HG03196 (cell line): ENCODE measurements at regions not wholly inside any gene's neighbourhood (a gene's known extent, or its start where the extent isn't known, plus 50 kb on each side); places are given as distances from the start of the nearest gene placed in this dataset.

Experiments
- ATAC-seq: cut with Tn5 transposase; IDR thresholded peaks from one replicate; pipeline ENCODE4 v1.9.1; 2021; ENCODE audit not compliant: unreplicated experiment

DNA sequence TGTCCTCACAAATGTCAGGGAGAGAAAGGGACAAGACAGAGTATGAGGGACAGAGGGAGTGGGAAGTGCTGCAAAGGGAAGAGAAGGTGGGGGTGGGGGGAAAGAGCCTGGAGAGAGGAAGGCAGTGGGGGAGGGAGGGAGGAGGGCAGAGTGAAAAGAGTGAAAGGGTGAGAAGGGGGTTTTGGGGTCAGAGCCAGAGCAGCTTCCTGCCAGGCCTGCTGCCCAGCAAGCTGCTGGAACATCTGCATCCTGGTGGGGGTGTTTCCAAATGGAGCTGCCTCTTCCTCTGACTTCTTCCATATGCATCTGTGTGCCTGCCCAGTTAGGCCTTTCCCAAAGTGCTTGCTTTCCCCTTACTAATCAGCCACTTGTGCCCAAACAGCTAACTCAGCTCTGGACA is 94.3 kb upstream of the CELF4 start:
- ATAC-seq, result no peak

DNA sequence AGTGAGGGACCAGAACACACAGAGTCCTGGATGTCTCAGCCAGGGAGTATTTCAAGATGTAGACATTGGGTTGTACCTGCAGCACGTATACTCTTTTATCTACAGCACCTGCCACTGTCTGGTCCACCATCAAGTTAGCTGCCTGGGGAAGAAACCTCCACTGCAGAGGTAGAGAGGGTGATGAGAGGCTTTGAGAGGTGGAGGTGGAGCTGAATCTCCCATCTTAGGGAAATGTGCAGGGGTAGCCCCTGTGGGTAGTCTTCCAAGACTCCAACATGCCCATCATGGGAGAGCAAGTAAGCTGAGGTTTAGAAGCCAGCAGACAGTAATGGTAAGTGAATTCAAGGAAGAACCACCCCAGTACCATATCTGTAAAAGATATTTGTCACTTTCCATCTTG is 93.3 kb upstream of the CELF4 start:
- ATAC-seq, result no peak

DNA sequence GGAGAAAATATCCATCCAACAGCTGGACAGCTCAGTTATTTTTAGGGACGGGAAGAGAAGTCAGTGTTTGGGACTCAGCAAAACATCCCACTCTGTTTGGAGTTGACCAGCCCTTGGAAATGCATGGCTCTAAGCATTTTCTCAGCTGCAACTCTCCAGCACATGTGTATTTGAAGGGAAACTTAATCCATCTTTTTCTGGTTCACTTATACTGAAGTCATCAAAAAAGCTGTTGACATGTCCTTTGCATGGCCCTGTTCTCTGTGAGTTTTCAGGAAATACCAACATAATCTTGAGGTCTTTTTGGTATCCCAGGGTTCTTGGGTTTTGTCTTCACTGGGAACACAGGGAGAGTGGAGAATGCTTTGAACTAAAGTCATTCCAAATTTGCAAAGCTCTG is 91.9 kb upstream of the CELF4 start:
- ATAC-seq, result no peak

DNA sequence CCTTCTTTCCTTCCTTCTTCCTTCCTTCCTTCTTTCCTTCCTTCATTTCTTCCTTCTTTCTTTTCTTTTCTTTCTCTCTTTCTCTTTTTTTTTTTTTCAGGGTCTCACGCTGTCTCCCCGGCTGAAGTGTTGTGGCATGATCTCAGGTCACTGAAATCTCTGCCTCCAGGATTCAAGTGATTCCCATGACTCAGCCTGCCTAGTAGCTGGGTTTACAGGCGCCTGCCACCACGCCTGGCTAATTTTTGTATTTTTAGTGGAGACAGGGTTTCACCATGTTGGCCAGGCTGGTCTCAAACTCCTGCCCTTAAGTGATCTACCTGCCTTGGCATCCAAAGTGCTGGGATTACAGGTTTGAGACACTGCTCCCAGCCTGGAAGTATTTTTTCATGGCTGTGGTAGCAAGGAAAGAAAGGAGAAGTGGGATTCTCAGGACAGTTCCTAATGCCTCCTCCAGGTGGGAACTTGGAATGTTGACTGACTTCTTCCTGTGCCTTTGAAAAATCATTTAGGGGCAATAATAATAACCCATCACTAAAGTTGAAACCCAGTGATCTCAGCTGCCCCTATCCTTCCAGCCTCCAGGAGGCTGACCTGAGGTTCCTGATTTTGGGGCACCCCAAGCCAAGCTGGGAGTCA is 89.3 kb upstream of the CELF4 start:
- ATAC-seq, result no peak

DNA sequence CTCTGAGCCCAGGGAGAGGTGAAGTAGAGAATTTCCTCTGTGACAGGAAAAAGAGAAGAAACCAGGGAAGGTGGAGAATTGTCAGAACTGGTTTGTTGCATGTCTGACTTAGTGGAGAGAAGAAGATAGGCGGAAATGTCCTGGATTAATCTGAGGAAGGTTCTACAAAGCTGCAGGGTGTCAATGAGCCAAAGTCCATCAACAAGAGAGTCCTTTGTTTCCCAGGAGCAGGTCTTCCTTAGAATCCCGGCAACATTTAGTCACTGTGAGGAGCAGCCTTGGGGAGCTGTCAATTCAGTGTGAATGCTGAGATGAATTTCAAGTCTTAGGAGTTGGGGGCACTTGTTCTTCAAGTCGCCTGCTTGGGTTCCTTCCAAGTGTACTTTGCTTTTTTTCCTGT is 88.4 kb upstream of the CELF4 start:
- ATAC-seq, result no peak

DNA sequence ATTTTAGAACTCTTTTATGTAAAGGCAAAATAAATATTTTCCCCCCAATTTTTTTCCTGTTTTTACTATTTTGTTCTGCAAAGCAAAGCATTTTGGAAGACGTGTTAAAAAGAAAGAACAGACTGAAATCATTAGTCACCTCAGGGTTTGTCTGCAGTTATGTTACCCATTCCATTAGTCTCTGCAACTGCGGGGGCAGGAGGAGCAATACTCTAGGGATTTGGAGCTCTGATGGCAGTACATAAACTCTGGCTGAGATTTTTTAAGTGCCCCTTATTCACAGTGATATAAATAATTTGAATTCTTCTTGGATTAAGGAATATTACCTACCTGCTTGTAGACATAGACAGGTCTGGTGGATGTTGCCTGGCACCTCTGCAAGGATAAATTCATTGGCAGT is 88.0 kb upstream of the CELF4 start:
- ATAC-seq, result no peak

DNA sequence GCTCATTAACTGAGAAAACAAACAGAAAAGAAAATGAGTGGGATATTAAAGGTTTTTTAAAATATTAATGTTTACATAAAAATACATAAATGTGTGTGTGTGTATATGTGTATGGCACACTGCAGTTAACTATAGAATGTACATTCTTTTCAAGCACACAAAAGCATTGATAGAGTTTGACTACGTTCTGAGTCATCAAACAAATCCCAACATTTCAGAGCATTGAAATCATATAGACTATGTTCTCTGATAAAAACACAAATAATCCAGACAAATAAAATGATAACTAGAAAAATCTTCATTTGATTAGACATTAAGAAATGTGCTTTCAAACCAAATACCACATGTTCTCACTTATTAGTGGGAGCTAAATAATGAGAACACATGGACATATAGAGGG is 84.3 kb upstream of the CELF4 start:
- ATAC-seq, result no peak

DNA sequence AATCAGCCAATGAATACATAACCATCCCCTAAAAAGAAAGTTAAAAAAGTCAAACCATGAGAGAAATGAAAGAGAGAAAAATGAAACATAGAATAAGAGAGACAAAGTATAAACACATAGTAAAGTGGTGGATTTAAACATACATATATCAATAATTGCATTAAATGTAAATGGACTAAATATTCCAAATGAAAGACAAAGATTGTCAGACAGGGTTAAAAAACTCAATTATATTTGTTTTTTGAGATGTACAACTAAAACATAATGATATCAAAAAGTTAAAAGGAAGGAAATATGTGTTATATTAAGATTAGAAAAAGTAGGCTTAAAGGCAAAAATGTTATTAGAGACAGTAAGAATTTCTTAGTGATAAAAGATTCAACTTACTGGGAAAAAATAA is 83.8 kb upstream of the CELF4 start:
- ATAC-seq, result no peak

DNA sequence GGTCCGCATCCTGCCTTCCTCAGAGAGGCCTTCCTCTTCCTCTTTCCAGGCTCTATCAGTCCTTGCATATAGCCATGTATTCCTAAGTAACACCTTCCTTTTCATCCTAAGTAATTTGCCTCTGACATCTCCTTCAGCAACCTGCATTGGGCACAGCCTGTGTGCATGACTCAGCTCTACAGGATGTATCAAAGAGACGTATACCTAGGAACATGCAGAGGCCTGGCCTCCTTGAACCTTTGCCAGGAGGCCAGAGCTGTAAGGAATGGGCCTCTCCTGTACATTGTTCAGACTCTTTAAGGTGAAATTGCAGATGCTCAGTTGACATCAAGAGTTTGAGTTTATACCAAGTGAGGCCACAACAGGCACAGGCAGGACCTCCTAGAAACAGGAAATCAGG is 76.0 kb upstream of the CELF4 start:
- no peak for ATAC-seq

DNA sequence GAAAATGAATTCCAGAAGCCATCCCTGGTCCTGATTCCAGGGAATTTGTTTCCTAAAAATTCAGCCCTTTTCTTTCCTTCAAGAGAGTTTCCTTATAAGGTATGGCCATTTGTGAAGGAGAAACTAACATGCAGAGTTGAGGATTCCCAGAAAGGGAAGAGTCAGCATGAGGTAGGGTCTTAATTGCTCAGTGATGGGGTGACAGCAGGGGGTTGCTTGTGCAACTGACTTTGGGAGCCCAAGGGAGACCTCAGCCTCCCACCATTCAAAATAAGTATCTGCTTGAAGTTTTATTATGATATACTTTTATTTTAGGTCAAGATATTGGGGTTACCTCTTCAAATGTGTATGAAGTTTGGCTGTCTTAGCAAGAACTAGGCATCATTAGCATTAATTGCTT is 74.9 kb upstream of the CELF4 start:
- no peak for ATAC-seq

DNA sequence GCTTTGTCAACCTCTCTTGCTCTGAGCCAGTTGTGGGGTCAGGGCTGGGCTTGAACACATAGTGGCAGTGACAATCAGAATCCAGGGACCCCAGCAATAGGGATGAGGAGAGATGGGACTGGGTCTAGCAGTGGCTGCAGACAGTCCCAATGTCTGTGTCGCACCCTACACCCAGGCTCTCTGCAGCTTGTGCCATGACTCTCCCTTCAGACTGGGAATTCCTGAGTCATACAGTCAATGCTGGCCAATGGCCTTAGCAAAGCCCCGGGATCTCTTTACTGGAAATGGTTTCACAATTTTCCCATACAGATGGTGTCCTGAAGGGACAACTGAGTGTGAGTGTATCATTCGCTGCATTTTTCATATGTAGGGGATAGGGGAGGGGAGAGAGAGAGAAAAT is 74.2 kb upstream of the CELF4 start:
- ATAC-seq, result no peak

DNA sequence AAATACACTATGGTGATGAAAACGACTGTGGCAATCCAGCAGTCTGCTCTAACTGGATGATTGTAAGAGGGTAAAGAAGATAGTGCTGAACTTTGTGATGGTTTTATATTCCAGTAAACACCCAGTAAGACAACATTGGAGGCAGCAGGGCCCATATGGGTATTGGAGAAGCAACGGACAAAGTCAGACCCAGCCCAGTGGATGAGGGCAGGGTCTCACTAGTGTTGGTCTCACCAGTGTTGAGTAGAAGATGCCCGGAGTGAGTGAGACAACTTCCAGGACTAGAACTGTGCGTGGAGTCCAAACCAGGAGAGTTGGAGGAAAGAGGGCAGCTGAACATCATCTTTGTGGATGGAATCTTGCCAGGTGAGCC is 71.9 kb upstream of the CELF4 start:
- ATAC-seq, result no peak

DNA sequence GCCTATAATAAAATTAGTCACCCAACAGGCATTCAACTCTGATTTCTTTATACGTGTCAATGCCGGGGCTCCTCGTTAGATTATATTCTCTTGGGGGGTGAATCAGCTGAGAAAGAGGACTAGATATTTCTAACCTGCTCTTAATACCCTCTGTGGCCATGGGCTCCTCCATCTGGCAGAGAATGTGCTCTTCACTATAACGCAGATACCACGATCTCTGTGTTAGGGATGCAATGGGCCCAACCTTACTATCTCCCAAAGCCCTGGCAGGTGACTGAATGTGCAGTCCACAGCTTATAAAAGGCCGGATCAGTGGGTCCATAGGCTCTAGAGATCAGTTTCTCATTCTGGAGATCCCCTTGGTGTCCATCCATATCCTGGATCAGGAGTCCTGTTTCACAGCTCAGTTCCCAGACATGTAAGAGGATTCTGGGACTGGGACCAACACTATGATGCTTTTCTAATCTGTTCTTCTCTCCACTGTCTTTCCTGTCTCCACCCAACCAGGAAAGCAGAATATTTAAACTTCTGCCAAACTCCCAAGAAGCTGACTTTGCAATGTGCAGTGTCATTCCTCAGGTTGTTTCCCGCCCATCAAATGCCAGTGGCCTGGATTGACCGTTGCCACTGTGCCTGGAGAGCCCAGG is 71.4 kb upstream of the CELF4 start:
- ATAC-seq, result no peak

DNA sequence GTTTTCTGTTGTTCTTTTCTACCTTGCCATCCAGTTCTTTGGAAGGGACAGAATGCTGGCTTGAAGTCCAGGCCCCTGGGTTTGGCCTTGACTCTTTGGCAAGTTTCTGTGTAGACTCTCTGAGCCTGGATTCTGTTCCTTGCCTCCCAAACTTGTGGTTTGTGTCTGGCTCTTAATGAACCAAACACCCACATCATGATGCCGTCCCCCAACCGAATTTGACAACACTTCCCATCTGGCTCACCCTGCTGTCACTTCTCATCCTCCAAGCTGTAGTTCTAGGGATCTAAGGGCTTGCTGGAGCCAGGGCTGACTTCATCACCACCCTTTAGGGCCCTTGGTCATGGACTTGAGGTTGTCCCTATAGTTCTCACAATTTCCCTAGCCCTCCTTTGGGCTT is 68.9 kb upstream of the CELF4 start:
- ATAC-seq, result no peak

DNA sequence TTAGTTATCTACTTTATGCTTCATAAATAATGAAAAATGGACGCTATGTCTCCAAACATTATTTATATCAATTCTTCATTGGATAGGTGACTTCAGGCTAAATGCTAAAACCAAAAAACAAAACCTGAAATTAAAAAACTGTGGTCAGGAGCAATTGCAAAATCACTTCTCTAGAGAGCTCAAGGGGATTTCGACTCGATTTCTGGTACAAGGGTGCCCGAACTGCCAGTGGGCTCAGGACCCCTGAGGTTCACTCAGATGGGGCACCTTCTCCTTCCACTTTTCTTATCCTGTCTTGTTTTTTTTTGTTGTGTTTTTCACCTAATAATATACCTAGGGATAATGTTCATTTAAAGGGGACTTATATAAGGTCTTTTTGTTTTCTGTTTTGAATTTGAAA is 65.8 kb upstream of the CELF4 start:
- no peak for ATAC-seq

DNA sequence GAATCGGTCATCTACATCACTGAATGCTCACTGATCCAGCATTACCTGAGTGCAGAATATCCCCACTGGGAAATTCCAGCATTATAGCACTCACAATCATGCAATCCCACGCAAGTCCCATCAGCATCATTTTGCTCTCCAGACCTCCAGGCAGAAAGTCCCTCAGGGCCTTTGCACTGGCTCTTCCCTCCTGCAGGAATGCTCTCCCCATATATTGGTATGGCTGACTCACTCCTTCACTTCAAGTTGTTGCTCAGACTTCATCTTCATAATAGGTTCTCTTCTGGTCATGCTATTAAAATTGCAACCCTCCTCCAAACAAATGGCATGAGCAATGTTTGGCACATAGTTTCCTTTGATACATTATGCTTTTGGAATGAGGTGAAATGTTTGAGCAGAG is 64.7 kb upstream of the CELF4 start:
- no peak for ATAC-seq

DNA sequence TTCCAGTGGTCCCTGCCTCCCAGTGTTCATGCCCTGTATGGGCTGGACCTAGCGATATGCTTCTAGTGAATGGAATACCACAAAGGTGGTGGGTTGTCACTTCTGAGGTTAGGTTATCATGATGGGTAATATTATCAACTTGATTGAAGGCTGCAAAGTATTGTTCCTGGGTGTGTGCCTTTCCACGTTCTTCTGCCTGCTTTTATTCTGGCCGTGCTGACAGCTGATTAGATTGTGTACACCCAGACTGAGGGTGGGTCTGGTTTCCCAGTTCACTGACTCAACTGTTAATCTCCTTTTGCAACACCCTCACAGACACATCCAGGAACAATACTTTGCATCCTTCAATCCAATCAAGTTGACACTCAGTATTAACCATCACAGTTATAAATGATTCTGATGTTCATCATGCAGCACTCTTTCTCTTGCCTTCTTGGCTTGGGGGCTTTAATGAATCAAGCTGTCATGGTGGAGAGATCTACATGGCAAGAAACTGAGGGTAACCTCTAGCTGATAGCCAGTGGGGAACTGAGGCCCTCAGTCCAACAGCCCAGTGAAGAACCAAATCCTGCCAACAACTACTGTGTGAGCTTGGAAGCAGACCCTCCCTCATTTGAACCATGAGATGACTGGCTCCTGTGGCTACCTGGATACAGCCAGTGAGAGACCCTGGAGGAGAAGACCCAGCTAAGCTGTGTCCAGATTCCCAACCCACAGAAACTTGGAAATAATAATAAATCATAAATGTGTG is 63.0 kb upstream of the CELF4 start:
- ATAC-seq, result no peak

DNA sequence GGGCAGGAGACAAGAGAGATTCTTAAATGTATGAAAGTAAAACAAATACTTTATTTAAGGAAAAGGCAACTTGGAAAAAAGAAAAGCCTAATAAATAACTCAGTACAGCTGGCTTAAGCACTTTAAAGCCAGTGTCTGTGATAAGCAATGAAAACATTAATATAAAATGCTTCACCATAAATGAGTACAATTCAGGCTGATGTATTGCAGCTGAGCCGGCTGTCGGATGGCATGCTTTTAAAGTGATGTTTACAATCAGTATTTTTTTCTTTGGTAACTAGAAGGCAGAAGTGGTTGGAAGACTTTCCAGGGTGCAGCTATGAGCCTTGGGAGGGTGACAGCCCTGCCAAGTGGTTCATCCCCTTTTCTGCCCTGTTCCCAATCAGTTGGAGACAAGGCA is 58.7 kb upstream of the CELF4 start:
- no peak for ATAC-seq

DNA sequence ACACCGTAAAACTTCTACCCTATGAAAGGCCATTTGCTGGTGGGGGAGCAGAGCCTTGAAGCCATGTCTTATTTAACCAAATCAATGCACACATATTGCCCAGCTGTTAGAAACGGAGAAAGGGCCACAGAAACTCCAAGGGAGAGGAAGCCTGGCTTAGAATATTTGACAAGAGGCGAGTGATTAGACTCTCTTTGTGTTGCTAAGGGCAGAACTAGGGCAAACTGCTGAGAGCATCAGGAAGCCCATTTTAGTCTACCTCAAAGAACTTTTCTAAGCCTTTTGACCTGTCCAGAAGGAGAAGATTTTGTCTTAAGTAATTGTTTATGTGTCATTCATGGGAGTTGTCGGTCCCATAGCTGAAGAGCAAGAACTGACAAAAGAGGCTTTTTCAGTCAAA is 54.4 kb upstream of the CELF4 start:
- no peak for ATAC-seq

DNA sequence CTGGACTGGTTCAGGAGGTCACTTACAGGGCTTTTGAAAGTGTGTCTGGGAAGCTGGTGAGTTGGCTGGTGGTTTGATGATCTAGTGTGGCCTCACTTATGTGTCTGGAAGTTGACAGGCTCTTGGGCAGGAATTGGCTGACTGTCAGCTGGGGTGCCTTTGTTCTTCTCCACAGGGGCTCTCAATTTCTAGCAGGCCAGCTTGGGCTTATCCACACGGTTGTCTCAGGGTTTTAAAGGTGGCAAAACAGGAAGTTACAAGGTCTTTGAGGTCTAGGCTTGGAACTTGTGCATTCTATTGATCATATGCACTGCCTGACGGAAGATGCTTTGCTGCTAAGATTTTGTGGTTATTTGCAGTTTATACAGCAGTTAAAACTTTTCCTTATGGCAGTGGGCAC is 52.0 kb upstream of the CELF4 start:
- no peak for ATAC-seq
